Fibroblast of skin of scalp (primary cell): ENCODE measurements at regions not wholly inside any gene's neighbourhood (a gene's known extent, or its start where the extent isn't known, plus 50 kb on each side); places are given as distances from the start of the nearest gene placed in this dataset.
"Not testable (repeated sequence)": the region's sequence is repeated elsewhere in the genome, so short reads cannot be mapped to it uniquely, and the experiment has no call there.

Experiments
- DNase-seq: peaks from one replicate; pipeline ENCODE4 v3.0.0-alpha.2; 2013

- no peak for DNase-seq
Observed at GRCh38 chr5:97545446-97545845, 362.4 kb upstream of the RIOK2 start.

- peak; percentile 45 for DNase-seq
Observed at GRCh38 chr5:97545886-97546535, 363.0 kb upstream of the RIOK2 start.

GRCh38 chr5:97547430-97547829, 364.4 kb upstream of the RIOK2 start:
- no peak for DNase-seq

- peak; percentile 30 for DNase-seq
Observed at GRCh38 chr5:97547999-97548738, 365.1 kb upstream of the RIOK2 start.

- DNase-seq: no peak
Observed at GRCh38 chr5:97548739-97549080, 365.7 kb upstream of the RIOK2 start.

- no peak for DNase-seq
Observed at GRCh38 chr5:97549496-97549895, 366.4 kb upstream of the RIOK2 start.

GRCh38 chr5:97550164-97550563, 367.1 kb upstream of the RIOK2 start:
- DNase-seq: peak; percentile 60

GRCh38 chr5:97550818-97551217, 367.8 kb upstream of the RIOK2 start:
- DNase-seq: no peak

GRCh38 chr5:97553604-97554452, 370.8 kb upstream of the RIOK2 start:
- DNase-seq: peak; percentile 54

GRCh38 chr5:97554977-97555643, 372.1 kb upstream of the RIOK2 start:
- peak; percentile 74 for DNase-seq

- DNase-seq: no peak
Observed at GRCh38 chr5:97555644-97555981, 372.6 kb upstream of the RIOK2 start.

- DNase-seq: no peak
Observed at GRCh38 chr5:97559827-97560598, 377.0 kb upstream of the RIOK2 start.

GRCh38 chr5:97560599-97560993, 377.5 kb upstream of the RIOK2 start:
- no peak for DNase-seq

- no peak for DNase-seq
Observed at GRCh38 chr5:97563050-97563657, 380.1 kb upstream of the RIOK2 start.

GRCh38 chr5:97568382-97568781, 385.3 kb upstream of the RIOK2 start:
- peak; percentile 60 for DNase-seq

- DNase-seq: no peak
Observed at GRCh38 chr5:97570242-97570641, 387.2 kb upstream of the RIOK2 start.

- DNase-seq: no peak
Observed at GRCh38 chr5:97575322-97575721, 392.3 kb upstream of the RIOK2 start.

- no peak for DNase-seq
Observed at GRCh38 chr5:97576956-97577355, 393.9 kb upstream of the RIOK2 start.

- not testable (repeated sequence) for DNase-seq
Observed at GRCh38 chr5:97579977-97580376, 396.9 kb upstream of the RIOK2 start.

GRCh38 chr5:97580746-97581145, 397.7 kb upstream of the RIOK2 start:
- DNase-seq: no peak

- DNase-seq: no peak
Observed at GRCh38 chr5:97591781-97592180, 408.7 kb upstream of the RIOK2 start.

GRCh38 chr5:97600486-97600885, 417.4 kb upstream of the RIOK2 start:
- no peak for DNase-seq
